Activated B cell treated with CpG ODN at 0.5 μM for 24 hours (primary cell): ENCODE measurements at regions not wholly inside any gene's neighbourhood (a gene's known extent, or its start where the extent isn't known, plus 50 kb on each side); places are given as distances from the start of the nearest gene placed in this dataset.

Source experiments
- ATAC-seq: fragments of 200-7000 bp; cut with Tn5 transposase; one replicate; pipeline ENCODE4 v1.10.0; 2021; ENCODE audit warnings: low read depth, mild to moderate bottlenecking, moderate library complexity
- CTCF ChIA-PET: fragments of 350-600 bp; sonication (Branson Sonifier 250); formaldehyde crosslinking; loops from one replicate; lab custom pipeline; 2021; ENCODE audit warnings: antibody characterized with exemption; lab: Charles Lee
- POLR2A ChIA-PET: fragments of 350-600 bp; sonication (Branson Sonifier 250); formaldehyde crosslinking; loops from one replicate; lab custom pipeline; 2021; ENCODE audit warnings: antibody characterized with exemption; lab: Charles Lee
- DNase-seq: peaks from one replicate; pipeline ENCODE4 v3.0.0; 2022
- H3K27ac Mint-ChIP-seq: one replicate; pipeline ENCODE4 v1.8.0; 2020; ENCODE audit warnings: mixed read lengths
- H3K27me3 Mint-ChIP-seq: one replicate; pipeline ENCODE4 v1.8.0; 2021; ENCODE audit warnings: mixed read lengths
- H3K36me3 Mint-ChIP-seq: one replicate; pipeline ENCODE4 v1.8.0; 2021; ENCODE audit warnings: low read depth, mixed read lengths
- H3K4me1 Mint-ChIP-seq: one replicate; pipeline ENCODE4 v1.8.0; 2021; ENCODE audit warnings: mixed read lengths
- H3K4me3 Mint-ChIP-seq: one replicate; pipeline ENCODE4 v1.8.0; 2020; ENCODE audit warnings: mild to moderate bottlenecking, mixed read lengths
- H3K9me3 Mint-ChIP-seq: one replicate; pipeline ENCODE4 v1.8.0; 2020; ENCODE audit warnings: mixed read lengths
- CTCF ChIP-seq: fragments of 200-600 bp; IDR thresholded peaks from one replicate; pipeline ENCODE4 v1.8.0; 2022; ENCODE audit warnings: antibody characterized with exemption, mild to moderate bottlenecking
- intact Hi-C: fragments of 100-400 bp; cut with micrococcal nuclease; formaldehyde crosslinking; loops from one replicate; pipeline ENCODE4 v1.15.1; 2024

GRCh38 chr2:41634686-41635085 is 413.1 kb upstream of the PKDCC start:
- intact Hi-C loops: no loop called here
- peaks cover 3% of the 10 kb centered on the region for H3K9me3 Mint-ChIP-seq
- ChIA-PET CTCF (no interaction called here), POLR2A (no interaction called here)
- ATAC-seq (no peak), DNase-seq (no peak)
- no peaks in the 10 kb centered on the region for H3K36me3 Mint-ChIP-seq
- TF ChIP-seq CTCF: no peak
- no peak overlapping the region for H3K27ac Mint-ChIP-seq
- no peaks in the 10 kb centered on the region for H3K4me1 Mint-ChIP-seq
- H3K27me3 Mint-ChIP-seq: no peaks in the 10 kb centered on the region
- no peak overlapping the region for H3K4me3 Mint-ChIP-seq

- no peak for TF ChIP-seq CTCF
- Mint-ChIP-seq H3K27ac (no peak overlapping the region), H3K4me3 (no peak overlapping the region), H3K4me1 (no peaks in the 10 kb centered on the region), H3K9me3 (no peaks in the 10 kb centered on the region), H3K36me3 (no peaks in the 10 kb centered on the region), H3K27me3 (no peaks in the 10 kb centered on the region)
- DNase-seq (no peak), ATAC-seq (no peak)
- CTCF ChIA-PET: no interaction called here
- POLR2A ChIA-PET: no interaction called here
- intact Hi-C loops: no loop called here
Observed at GRCh38 chr2:41644936-41645335, 402.9 kb upstream of the PKDCC start.

- no peak for ATAC-seq
- H3K27me3 Mint-ChIP-seq: no peaks in the 10 kb centered on the region
- H3K36me3 Mint-ChIP-seq: no peaks in the 10 kb centered on the region
- H3K9me3 Mint-ChIP-seq: no peaks in the 10 kb centered on the region
- no peaks in the 10 kb centered on the region for H3K4me1 Mint-ChIP-seq
- POLR2A ChIA-PET: no interaction called here
- CTCF ChIA-PET: no interaction called here
- intact Hi-C loops: no loop called here
- no peak for DNase-seq
- no peak overlapping the region for H3K4me3 Mint-ChIP-seq
- H3K27ac Mint-ChIP-seq: no peak overlapping the region
- no peak for TF ChIP-seq CTCF
Observed at GRCh38 chr2:41647468-41648050, 400.3 kb upstream of the PKDCC start.

GRCh38 chr2:41657226-41657625 is 390.6 kb upstream of the PKDCC start:
- intact Hi-C loops: no loop called here
- Mint-ChIP-seq H3K4me1 (no peaks in the 10 kb centered on the region), H3K36me3 (no peaks in the 10 kb centered on the region), H3K27ac (no peak overlapping the region), H3K27me3 (no peaks in the 10 kb centered on the region), H3K9me3 (no peaks in the 10 kb centered on the region), H3K4me3 (no peak overlapping the region)
- TF ChIP-seq CTCF: no peak
- DNase-seq: no peak
- ChIA-PET CTCF (no interaction called here), POLR2A (no interaction called here)
- ATAC-seq: no peak

GRCh38 chr2:41659758-41660157 is 388.1 kb upstream of the PKDCC start:
- ChIA-PET CTCF (no interaction called here), POLR2A (no interaction called here)
- Mint-ChIP-seq H3K4me3 (no peak overlapping the region), H3K27ac (no peak overlapping the region), H3K36me3 (no peaks in the 10 kb centered on the region), H3K27me3 (no peaks in the 10 kb centered on the region), H3K4me1 (no peaks in the 10 kb centered on the region), H3K9me3 (no peaks in the 10 kb centered on the region)
- DNase-seq: no peak
- intact Hi-C loops: no loop called here
- TF ChIP-seq CTCF: no peak
- ATAC-seq: no peak
